ENCODE measurements at regions not wholly inside any gene's neighbourhood (a gene's known extent, or its start where the extent isn't known, plus 50 kb on each side); places are given as distances from the start of the nearest gene placed in this dataset.

DNA sequence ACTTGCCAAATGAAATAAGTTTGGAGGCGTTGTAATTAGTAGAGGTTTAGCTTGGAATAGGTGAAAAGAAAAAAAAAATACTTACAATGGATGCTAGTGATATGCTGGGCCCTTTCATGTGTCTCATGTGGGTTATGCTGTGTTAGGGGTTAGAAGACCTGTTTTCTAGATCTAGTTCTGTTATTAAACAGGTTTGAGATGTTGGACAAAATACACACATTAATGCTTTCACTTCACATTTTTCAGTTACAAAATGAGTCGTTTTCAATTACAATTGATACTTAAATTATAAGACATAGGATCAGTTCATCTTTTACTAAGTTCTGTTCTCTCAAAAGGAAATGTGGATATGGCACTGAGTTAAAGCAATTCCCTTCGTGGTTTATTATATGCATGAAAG, 509.8 kb downstream of the EPM2A start:
- no peaks in the 10 kb centered on the region for H3K27me3 ChIP-seq (ENCODE audit: control insufficient read depth, insufficient read depth, low read length)
- no peak overlapping the region for H3K9ac ChIP-seq (ENCODE audit: low read length)
- no peaks in the 10 kb centered on the region for H3K36me3 ChIP-seq (ENCODE audit: control insufficient read depth, insufficient read depth, low read length)
- H3K4me1 ChIP-seq (ENCODE audit: control insufficient read depth, insufficient read depth, low read length) = no peaks in the 10 kb centered on the region
- H3K4me3 ChIP-seq (ENCODE audit: low read length) = no peak overlapping the region
- H3K9me3 ChIP-seq (ENCODE audit: control insufficient read depth, low read length) = no peaks in the 10 kb centered on the region

DNA sequence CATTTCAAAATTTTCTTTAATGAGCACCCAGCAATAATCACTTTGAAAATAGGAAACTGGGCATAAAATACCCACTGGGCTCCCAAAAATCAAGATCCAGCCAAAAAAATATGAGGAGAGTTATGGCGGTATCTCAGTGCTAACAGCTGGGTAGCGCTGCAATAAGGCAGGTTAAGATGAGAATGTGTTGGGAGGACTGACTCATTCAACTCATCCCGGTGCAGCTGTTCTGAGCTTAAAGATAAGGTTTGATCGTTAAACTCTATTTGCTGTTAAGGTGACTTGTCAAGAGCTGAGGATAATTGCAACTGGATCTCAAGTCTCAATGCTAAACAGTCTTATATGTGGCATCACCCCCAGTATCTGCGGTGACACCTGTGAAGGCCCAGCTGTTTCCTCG, 507.7 kb downstream of the EPM2A start:
- no peaks in the 10 kb centered on the region for H3K27me3 ChIP-seq (ENCODE audit: control insufficient read depth, insufficient read depth, low read length)
- no peak overlapping the region for H3K4me3 ChIP-seq (ENCODE audit: low read length)
- no peaks in the 10 kb centered on the region for H3K36me3 ChIP-seq (ENCODE audit: control insufficient read depth, insufficient read depth, low read length)
- no peaks in the 10 kb centered on the region for H3K4me1 ChIP-seq (ENCODE audit: control insufficient read depth, insufficient read depth, low read length)
- H3K9ac ChIP-seq (ENCODE audit: low read length) = no peak overlapping the region
- H3K9me3 ChIP-seq (ENCODE audit: control insufficient read depth, low read length) = no peaks in the 10 kb centered on the region

- Histone ChIP-seq H3K27me3 (ENCODE audit: control insufficient read depth, insufficient read depth, low read length) (no peaks in the 10 kb centered on the region), H3K9me3 (ENCODE audit: control insufficient read depth, low read length) (no peaks in the 10 kb centered on the region), H3K4me1 (ENCODE audit: control insufficient read depth, insufficient read depth, low read length) (no peaks in the 10 kb centered on the region), H3K4me3 (ENCODE audit: low read length) (no peak overlapping the region), H3K36me3 (ENCODE audit: control insufficient read depth, insufficient read depth, low read length) (no peaks in the 10 kb centered on the region), H3K9ac (ENCODE audit: low read length) (no peak overlapping the region)
Measured at GRCh38 chr6:145228962-145229582, 506.2 kb downstream of the EPM2A start.

DNA sequence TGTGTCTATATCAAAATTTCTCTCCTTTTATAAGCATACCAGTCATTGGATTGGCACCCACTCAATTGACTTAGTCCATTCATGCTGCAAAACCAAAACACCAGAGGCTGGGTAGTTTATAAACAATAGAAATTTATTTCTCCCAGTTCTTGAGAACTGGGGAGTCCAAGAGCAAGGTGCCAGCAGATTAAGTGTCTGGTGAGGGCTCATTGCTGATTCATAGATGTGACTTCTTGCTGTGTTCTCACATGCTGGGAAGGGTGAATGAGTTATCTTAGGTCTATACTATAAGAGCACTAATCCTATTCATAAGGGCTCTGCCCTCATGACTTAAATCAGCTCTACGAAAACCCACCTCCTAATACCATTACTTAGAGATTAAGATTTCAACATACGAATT, 501.4 kb downstream of the EPM2A start:
- Histone ChIP-seq H3K9me3 (ENCODE audit: control insufficient read depth, low read length) (no peaks in the 10 kb centered on the region), H3K4me1 (ENCODE audit: control insufficient read depth, insufficient read depth, low read length) (no peaks in the 10 kb centered on the region), H3K9ac (ENCODE audit: low read length) (no peak overlapping the region), H3K27me3 (ENCODE audit: control insufficient read depth, insufficient read depth, low read length) (no peaks in the 10 kb centered on the region), H3K4me3 (ENCODE audit: low read length) (no peak overlapping the region), H3K36me3 (ENCODE audit: control insufficient read depth, insufficient read depth, low read length) (no peaks in the 10 kb centered on the region)

GRCh38 chr6:145235207-145235606, 500.1 kb downstream of the EPM2A start:
- Histone ChIP-seq H3K27me3 (ENCODE audit: control insufficient read depth, insufficient read depth, low read length) (no peaks in the 10 kb centered on the region), H3K36me3 (ENCODE audit: control insufficient read depth, insufficient read depth, low read length) (no peaks in the 10 kb centered on the region)

DNA sequence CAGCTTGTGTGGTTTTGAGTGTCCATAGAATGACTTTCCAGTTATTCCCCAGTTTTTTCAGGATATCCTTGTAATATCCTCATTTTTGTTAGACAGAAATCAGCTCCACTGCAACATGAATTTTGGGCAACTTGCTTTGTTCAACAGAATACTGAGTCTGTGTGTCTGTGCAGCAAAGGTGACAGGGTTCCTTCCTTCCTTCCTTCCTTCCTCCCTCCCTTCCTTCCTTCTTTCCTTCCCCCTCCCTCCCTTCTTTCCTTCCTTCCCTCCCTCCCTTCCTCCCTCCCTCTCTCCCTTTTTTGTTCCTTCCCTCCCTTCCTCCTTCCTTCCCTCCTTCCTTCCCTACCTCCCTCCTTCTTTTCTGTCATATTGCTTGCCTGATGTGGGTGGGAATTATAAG, 496.5 kb downstream of the EPM2A start:
- no peaks in the 10 kb centered on the region for H3K4me1 ChIP-seq (ENCODE audit: control insufficient read depth, insufficient read depth, low read length)
- no peak overlapping the region for H3K9ac ChIP-seq (ENCODE audit: low read length)
- H3K36me3 ChIP-seq (ENCODE audit: control insufficient read depth, insufficient read depth, low read length) = no peaks in the 10 kb centered on the region
- no peaks in the 10 kb centered on the region for H3K9me3 ChIP-seq (ENCODE audit: control insufficient read depth, low read length)
- H3K27me3 ChIP-seq (ENCODE audit: control insufficient read depth, insufficient read depth, low read length) = no peaks in the 10 kb centered on the region
- H3K4me3 ChIP-seq (ENCODE audit: low read length) = no peak overlapping the region

More at GRCh38 chr6:145235207-145235606, 500.1 kb downstream of the EPM2A start:
- Histone ChIP-seq H3K4me1 (ENCODE audit: control insufficient read depth, insufficient read depth, low read length) (no peaks in the 10 kb centered on the region), H3K9me3 (ENCODE audit: control insufficient read depth, low read length) (no peaks in the 10 kb centered on the region), H3K4me3 (ENCODE audit: low read length) (no peak overlapping the region), H3K9ac (ENCODE audit: low read length) (no peak overlapping the region)

DNA sequence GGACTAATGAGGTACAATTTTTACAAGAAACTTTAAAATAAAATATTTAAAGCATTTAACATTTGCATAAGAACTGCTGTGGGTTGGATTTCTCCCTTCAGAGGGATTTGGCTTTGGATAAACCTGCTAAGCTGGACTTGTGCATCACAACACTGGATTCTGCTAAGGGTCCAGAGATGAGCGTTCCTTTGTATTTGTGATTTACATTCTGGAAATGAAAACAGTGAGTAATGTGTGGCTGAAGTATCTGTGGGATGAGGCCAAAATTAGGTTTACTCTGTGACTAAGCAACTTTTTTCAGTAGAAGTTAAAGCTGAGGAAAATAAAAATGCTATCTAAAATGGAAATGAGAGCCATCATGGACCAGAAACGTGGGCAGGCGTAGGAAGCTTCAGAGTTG, 494.3 kb downstream of the EPM2A start:
- Histone ChIP-seq H3K27me3 (ENCODE audit: control insufficient read depth, insufficient read depth, low read length) (no peaks in the 10 kb centered on the region), H3K9me3 (ENCODE audit: control insufficient read depth, low read length) (no peaks in the 10 kb centered on the region), H3K4me1 (ENCODE audit: control insufficient read depth, insufficient read depth, low read length) (peaks cover 11% of the 10 kb centered on the region), H3K36me3 (ENCODE audit: control insufficient read depth, insufficient read depth, low read length) (no peaks in the 10 kb centered on the region), H3K9ac (ENCODE audit: low read length) (no peak overlapping the region), H3K4me3 (ENCODE audit: low read length) (no peak overlapping the region)

- Histone ChIP-seq H3K36me3 (ENCODE audit: control insufficient read depth, insufficient read depth, low read length) (no peaks in the 10 kb centered on the region), H3K9me3 (ENCODE audit: control insufficient read depth, low read length) (no peaks in the 10 kb centered on the region), H3K4me3 (ENCODE audit: low read length) (no peak overlapping the region), H3K4me1 (ENCODE audit: control insufficient read depth, insufficient read depth, low read length) (peaks cover 11% of the 10 kb centered on the region), H3K27me3 (ENCODE audit: control insufficient read depth, insufficient read depth, low read length) (no peaks in the 10 kb centered on the region), H3K9ac (ENCODE audit: low read length) (no peak overlapping the region)
Measured at GRCh38 chr6:145241721-145242120, 493.6 kb downstream of the EPM2A start.

DNA sequence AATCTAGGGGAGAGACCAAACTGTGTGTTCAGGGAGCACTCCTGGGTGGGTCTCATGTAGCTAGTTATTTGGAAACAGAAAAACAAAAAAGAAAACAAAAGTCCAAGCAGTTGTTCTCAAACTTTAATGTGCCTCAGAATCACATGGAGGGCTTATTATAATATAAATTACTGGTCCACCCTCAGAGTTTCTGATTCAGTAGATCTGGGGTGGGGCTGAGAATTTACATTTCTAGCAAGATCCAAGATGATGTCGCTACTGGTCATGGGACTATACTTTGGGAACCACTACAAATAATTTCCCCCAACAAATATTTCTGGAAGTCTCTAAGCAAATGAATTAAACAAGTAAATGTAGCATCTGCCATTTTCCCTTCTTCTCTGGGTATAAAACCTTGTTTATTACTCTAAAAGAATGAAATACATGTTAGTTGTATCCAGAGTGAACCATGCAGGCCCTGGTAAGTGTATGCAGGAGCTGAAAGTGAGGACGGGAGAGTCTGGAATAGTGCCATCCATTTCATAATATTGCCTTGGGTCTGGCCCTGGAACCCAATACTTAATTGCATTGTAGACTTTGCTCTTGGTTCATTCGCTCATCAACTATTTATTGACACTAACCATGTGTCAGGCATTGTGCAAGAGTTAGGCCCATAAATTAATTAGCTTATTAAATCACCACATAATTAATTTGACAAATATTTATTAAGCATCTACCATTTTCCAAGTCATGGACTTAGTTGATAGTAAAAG, 490.8 kb downstream of the EPM2A start:
- H3K9me3 ChIP-seq (ENCODE audit: control insufficient read depth, low read length) = no peaks in the 10 kb centered on the region
- no peaks in the 10 kb centered on the region for H3K36me3 ChIP-seq (ENCODE audit: control insufficient read depth, insufficient read depth, low read length)
- H3K4me1 ChIP-seq (ENCODE audit: control insufficient read depth, insufficient read depth, low read length) = peaks cover 11% of the 10 kb centered on the region
- no peak overlapping the region for H3K4me3 ChIP-seq (ENCODE audit: low read length)
- no peak overlapping the region for H3K9ac ChIP-seq (ENCODE audit: low read length)
- H3K27me3 ChIP-seq (ENCODE audit: control insufficient read depth, insufficient read depth, low read length) = no peaks in the 10 kb centered on the region

GRCh38 chr6:145245119-145245518, 490.2 kb downstream of the EPM2A start:
- Histone ChIP-seq H3K27me3 (ENCODE audit: control insufficient read depth, insufficient read depth, low read length) (no peaks in the 10 kb centered on the region), H3K9ac (ENCODE audit: low read length) (no peak overlapping the region), H3K9me3 (ENCODE audit: control insufficient read depth, low read length) (no peaks in the 10 kb centered on the region)

GRCh38 chr6:145247692-145248419, 487.5 kb downstream of the EPM2A start:
- Histone ChIP-seq H3K36me3 (ENCODE audit: control insufficient read depth, insufficient read depth, low read length) (no peaks in the 10 kb centered on the region), H3K9ac (ENCODE audit: low read length) (no peak overlapping the region), H3K4me3 (ENCODE audit: low read length) (no peak overlapping the region), H3K9me3 (ENCODE audit: control insufficient read depth, low read length) (no peaks in the 10 kb centered on the region), H3K4me1 (ENCODE audit: control insufficient read depth, insufficient read depth, low read length) (peaks cover 11% of the 10 kb centered on the region), H3K27me3 (ENCODE audit: control insufficient read depth, insufficient read depth, low read length) (no peaks in the 10 kb centered on the region)

More at GRCh38 chr6:145245119-145245518, 490.2 kb downstream of the EPM2A start:
- Histone ChIP-seq H3K4me3 (ENCODE audit: low read length) (no peak overlapping the region), H3K36me3 (ENCODE audit: control insufficient read depth, insufficient read depth, low read length) (no peaks in the 10 kb centered on the region), H3K4me1 (ENCODE audit: control insufficient read depth, insufficient read depth, low read length) (peaks cover 11% of the 10 kb centered on the region)

GRCh38 chr6:145250436-145250835, 484.9 kb downstream of the EPM2A start:
- Histone ChIP-seq H3K27me3 (ENCODE audit: control insufficient read depth, insufficient read depth, low read length) (no peaks in the 10 kb centered on the region), H3K36me3 (ENCODE audit: control insufficient read depth, insufficient read depth, low read length) (no peaks in the 10 kb centered on the region), H3K4me1 (ENCODE audit: control insufficient read depth, insufficient read depth, low read length) (peaks cover 1% of the 10 kb centered on the region), H3K4me3 (ENCODE audit: low read length) (no peak overlapping the region), H3K9ac (ENCODE audit: low read length) (no peak overlapping the region), H3K9me3 (ENCODE audit: control insufficient read depth, low read length) (no peaks in the 10 kb centered on the region)

Data from mucosa of stomach (tissue), 1 donor.